K562 (cell line): ENCODE measurements at regions not wholly inside any gene's neighbourhood (a gene's known extent, or its start where the extent isn't known, plus 50 kb on each side); places are given as distances from the start of the nearest gene placed in this dataset.

Source experiments
- ATAC-seq: fragments of 200-7000 bp; cut with Tn5 transposase; 3 replicates; pipeline ENCODE4 v1.9.1; 2020; ENCODE audit warnings: moderate library complexity
- BruUV-seq: library from RNA; stranded (reverse); fragments of 400-500 nt; replicated peaks from 2 replicates; lab custom pipeline; 2021; lab: Mats Ljungman, UMichigan
- CTCF ChIA-PET: fragments of 300-600 bp; formaldehyde crosslinking; extraction: SDS; loops from one replicate; lab custom pipeline; 2021; ENCODE audit warnings: low intra/inter-chr PET ratio; lab: Yijun Ruan, JAX
- POLR2A ChIA-PET: fragments of 300-600, 350-650 bp; sonication (Branson Sonifier 250); formaldehyde crosslinking; extraction: SDS; loops from one replicate; lab custom pipeline; 2021; ENCODE audit warnings: antibody characterized with exemption, inconsistent platforms; lab: Yijun Ruan, JAX
- DNase-seq, 4 experiments: peaks; one replicate each; pipeline versions ENCODE4 v3.0.0 to v3.0.0-alpha.2; 2011 to 2018; ENCODE audit warnings: low spot score in 3 of 4, mixed read lengths in 3 of 4; ENCODE audit errors: extremely low read depth in 1 of 4
- FAIRE-seq: peaks from 2 replicates; lab custom pipeline; 2011; peaks lifted over from hg19 to GRCh38; lab: Jason Lieb, UNC
- H2AFZ ChIP-seq: 2 replicates; pipeline ENCODE4 v1.6.0; 2011; ENCODE audit warnings: low read depth, low read length, control low read depth, inconsistent platforms
- H3K27ac ChIP-seq: fragments of 200-600 bp; 3 replicates; pipeline ENCODE4 v1.8.0; 2011; ENCODE audit warnings: low read depth, mild to moderate bottlenecking, control low read depth, inconsistent platforms, low read length, moderate library complexity, mixed read lengths; ENCODE audit errors: extremely low read depth
- H3K27me3 ChIP-seq, 2 experiments: fragments of 300-600 bp in 1 of 2; 2 replicates in 1 of 2; 3 replicates in 1 of 2; pipeline versions ENCODE4 v1.6.0 to v1.8.0; 2011; ENCODE audit warnings: inconsistent platforms in 2 of 2, low read length in 2 of 2, mild to moderate bottlenecking in 1 of 2, mixed read lengths in 1 of 2, moderate library complexity in 1 of 2; ENCODE audit not compliant: control insufficient read depth in 2 of 2, insufficient read depth in 2 of 2
- H3K36me3 ChIP-seq: fragments of 300-600 bp; 3 replicates; pipeline ENCODE4 v1.8.0; 2011; ENCODE audit warnings: mild to moderate bottlenecking, low read length, inconsistent platforms; ENCODE audit not compliant: control insufficient read depth, insufficient read depth
- H3K4me1 ChIP-seq, 2 experiments: fragments of 200-600 bp in 1 of 2; replicated peaks in 1 of 2; 2 replicates in 1 of 2; 3 replicates in 1 of 2; pipeline versions ENCODE4 v1.5.1 to v1.8.0; 2011; ENCODE audit warnings: inconsistent platforms in 2 of 2, low read length in 2 of 2, mild to moderate bottlenecking in 1 of 2, mixed read lengths in 1 of 2, moderate library complexity in 1 of 2; ENCODE audit not compliant: control insufficient read depth in 2 of 2, insufficient read depth in 2 of 2
- H3K4me2 ChIP-seq: 2 replicates; pipeline ENCODE4 v1.6.1; 2011; ENCODE audit warnings: low read length, control low read depth, inconsistent platforms, mixed read lengths; ENCODE audit not compliant: insufficient read depth
- H3K4me3 ChIP-seq: fragments of 200-600 bp; sonication (generic), shearing (Covaris generic); 2 replicates; pipeline ENCODE4 v1.5.1; 2016; ENCODE audit warnings: control low read depth, inconsistent platforms
- H3K79me2 ChIP-seq: fragments of 200-600 bp; 3 replicates; pipeline ENCODE4 v1.8.0; 2011; ENCODE audit warnings: low read length, inconsistent platforms; ENCODE audit not compliant: control insufficient read depth, insufficient read depth
- H3K9ac ChIP-seq, 2 experiments: 2 replicates each; pipeline versions ENCODE4 v1.6.0 to v1.6.1; 2011; ENCODE audit warnings: low read depth in 2 of 2, low read length in 2 of 2, control low read depth in 1 of 2, inconsistent platforms in 1 of 2, mild to moderate bottlenecking in 1 of 2, mixed read lengths in 1 of 2; ENCODE audit not compliant: insufficient read depth in 1 of 2
- H3K9me1 ChIP-seq: one replicate; pipeline ENCODE4 v1.6.0; 2011; ENCODE audit warnings: inconsistent platforms, mild to moderate bottlenecking, low read length, moderate library complexity; ENCODE audit not compliant: control insufficient read depth, insufficient read depth
- H3K9me3 ChIP-seq: replicated peaks from 2 replicates; pipeline ENCODE4 v1.5.1; 2011; ENCODE audit warnings: low read depth, low read length, inconsistent platforms; ENCODE audit not compliant: control insufficient read depth, insufficient read depth
- H4K20me1 ChIP-seq: replicated peaks from 2 replicates; pipeline ENCODE4 v1.6.1; 2011; ENCODE audit warnings: low read length, inconsistent platforms, mixed read lengths; ENCODE audit not compliant: control insufficient read depth, insufficient read depth
- ARID4B ChIP-seq: sonication (generic); formaldehyde crosslinking; IDR thresholded peaks from 2 replicates; pipeline ENCODE4 v1.8.0; 2022; ENCODE audit warnings: mild to moderate bottlenecking, missing genetic modification reagents
- FOXP4 ChIP-seq: sonication (generic); formaldehyde crosslinking; IDR thresholded peaks from 2 replicates; pipeline ENCODE4 v1.8.0; 2022; ENCODE audit warnings: mild to moderate bottlenecking, missing genetic modification reagents, borderline replicate concordance
- GABPB1 ChIP-seq: sonication (generic); formaldehyde crosslinking; IDR thresholded peaks from 2 replicates; pipeline ENCODE4 v1.8.0; 2022; ENCODE audit warnings: mild to moderate bottlenecking, missing genetic modification reagents
- MYNN ChIP-seq, 2 experiments: sonication (generic); formaldehyde crosslinking in 1 of 2; IDR thresholded peaks; 2 replicates each; pipeline versions ENCODE4 v1.5.0 to v1.6.1; 2016 to 2020; ENCODE audit warnings: antibody characterized with exemption in 1 of 2, missing genetic modification reagents in 1 of 2
- NFE2 ChIP-seq: IDR thresholded peaks from 2 replicates; pipeline ENCODE4 v1.6.1; 2014; ENCODE audit warnings: antibody characterized with exemption, low read depth
- NFE2L1 ChIP-seq: fragments of 450-650 bp; IDR thresholded peaks from 2 replicates; pipeline ENCODE4 v1.6.1; 2016; ENCODE audit warnings: missing genetic modification characterization, low read depth, mild to moderate bottlenecking, missing compliant biosample characterization, moderate library complexity, borderline replicate concordance
- PTBP1 ChIP-seq: fragments of 200-400 bp; formaldehyde crosslinking; IDR thresholded peaks from 2 replicates; pipeline ENCODE4 v1.6.1; 2017; ENCODE audit warnings: low read depth, low read length
- SIX5 ChIP-seq, 2 experiments: IDR thresholded peaks; 2 replicates each; pipeline ENCODE4 v1.6.1; 2011; ENCODE audit warnings: low read length in 2 of 2, borderline replicate concordance in 1 of 2, low read depth in 1 of 2, mild to moderate bottlenecking in 1 of 2, moderate library complexity in 1 of 2; ENCODE audit not compliant: insufficient read depth in 1 of 2
- SLC30A9 ChIP-seq: fragments of 250-450 bp; sonication (Bioruptor Pico); IDR thresholded peaks from 2 replicates; pipeline ENCODE4 v1.8.0; 2022; ENCODE audit warnings: mild to moderate bottlenecking, moderate library complexity
- TAF1 ChIP-seq: IDR thresholded peaks from 2 replicates; pipeline ENCODE4 v1.6.1; 2011; ENCODE audit warnings: mild to moderate bottlenecking, low read length, moderate library complexity; ENCODE audit not compliant: insufficient read depth, control insufficient read depth, severe bottlenecking; ENCODE audit errors: extremely low read depth
- ZNF431 ChIP-seq: sonication (generic); formaldehyde crosslinking; IDR thresholded peaks from 2 replicates; pipeline ENCODE4 v1.8.0; 2022; ENCODE audit warnings: mild to moderate bottlenecking, missing genetic modification reagents
- WGBS: fragments of 100-300 bp; shearing (Covaris generic); methylation state at CpG from one replicate; pipeline ENCODE4 v1.1.6; 2016; ENCODE audit warnings: low coverage, mixed read lengths; ENCODE audit not compliant: insufficient coverage; ENCODE audit errors: missing lambda C conversion rate; 5-methylcytosine and 5-hydroxymethylcytosine counted together
- in situ Hi-C: fragments of 300-500 bp; cut with MboI; formaldehyde crosslinking; loops from 4 replicates; pipeline ENCODE4 v1.15.0; 2018; ENCODE audit warnings: inconsistent platforms, mixed read lengths
- intact Hi-C: fragments of 100-400 bp; cut with micrococcal nuclease; formaldehyde crosslinking; loops from 2 replicates; pipeline ENCODE4 v1.14.2; 2022

GRCh38 chr3:178456621-178457285 lies 79.5 kb upstream of the KCNMB2 start:
- Histone ChIP-seq H3K79me2 (no peaks in the 10 kb centered on the region), H2AFZ (no peak overlapping the region), H3K9me3 (no peaks in the 10 kb centered on the region), H3K4me3 (no peak overlapping the region), H4K20me1 (no peaks in the 10 kb centered on the region), H3K27ac (no peak overlapping the region), H3K9ac (no peak overlapping the region), H3K4me2 (no peak overlapping the region), H3K9me1 (no peaks in the 10 kb centered on the region), H3K27me3 (no peaks in the 10 kb centered on the region), H3K4me1 (no peaks in the 10 kb centered on the region), H3K36me3 (no peaks in the 10 kb centered on the region)
- no TSS peak for BruUV-seq
- 0% methylated on average over 7 of the region's 7 CpGs for WGBS
- in situ Hi-C loops (loop anchor here (25.0 kb wide), 1 partner anchor 856 kb away; the partner anchor contains the start of gene ZNF639), intact Hi-C loops (no loop called here)
- no peak for ATAC-seq
- no peak for FAIRE-seq
- CTCF ChIA-PET = no interaction called here
- no peak for DNase-seq
- POLR2A ChIA-PET = interaction anchor here (1.0 kb wide), 1 partner anchor 12 kb away, joined by 4 read pairs; no protein-coding TSS in a partner anchor
- TF ChIP-seq PTBP1 (no peak), ZNF431 (CRISPR knock-in tag) (no peak), FOXP4 (CRISPR knock-in tag) (no peak), MYNN (IDR thresholded peaks at IDR 0.05) (no peak), MYNN (CRISPR knock-in tag; IDR thresholded peaks at IDR 0.05) (no peak), SLC30A9 (CRISPR knock-in tag) (no peak), NFE2 (no peak), SIX5 (IDR thresholded peaks at IDR 0.05; ENCODE audit: borderline replicate concordance in 1 of 2, insufficient read depth in 1 of 2, low read depth in 1 of 2, low read length in 2 of 2) (no peak), NFE2L1 (tag) (no peak), GABPB1 (CRISPR knock-in tag) (no peak), TAF1 (no peak), ARID4B (CRISPR knock-in tag) (no peak)
